ENCODE measurements at regions not wholly inside any gene's neighbourhood (a gene's known extent, or its start where the extent isn't known, plus 50 kb on each side); places are given as distances from the start of the nearest gene placed in this dataset.

DNA sequence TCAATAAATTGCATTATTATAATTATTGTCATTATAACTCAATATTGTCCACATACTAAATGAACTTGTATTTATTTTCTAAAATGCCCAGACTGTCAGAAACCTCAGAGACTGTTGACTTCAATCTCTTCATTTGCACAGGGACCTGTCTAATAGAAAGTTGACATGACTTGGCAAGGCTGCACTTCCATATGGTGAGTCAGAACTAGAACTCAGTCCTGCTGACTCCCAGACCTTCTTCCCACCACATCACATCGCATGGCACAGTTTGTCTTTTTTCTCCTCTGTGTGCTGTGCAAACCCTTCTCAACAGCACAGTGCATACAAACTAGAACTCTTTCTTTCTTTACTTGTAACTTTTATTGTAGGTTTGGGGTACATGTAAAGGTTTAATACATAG is 215.1 kb upstream of the BLID start:
- no peak for TF ChIP-seq CTCF (IDR thresholded peaks at IDR 0.05; ENCODE audit: borderline replicate concordance, extremely low read depth, low read length, poor library complexity, severe bottlenecking)
- TF ChIP-seq EZH2 (IDR thresholded peaks at IDR 0.05; ENCODE audit: borderline replicate concordance, low read depth, low read length, severe bottlenecking), result no peak
